ENCODE measurements at regions not wholly inside any gene's neighbourhood (a gene's known extent, or its start where the extent isn't known, plus 50 kb on each side); places are given as distances from the start of the nearest gene placed in this dataset.

- no peak for TF ChIP-seq YY1 (IDR thresholded peaks at IDR 0.05; ENCODE audit: low read depth)
- TF ChIP-seq CEBPB (IDR thresholded peaks at IDR 0.05): no peak
- TF ChIP-seq TEAD4 (IDR thresholded peaks at IDR 0.05): no peak
- no peak for TF ChIP-seq EP300 (IDR thresholded peaks at IDR 0.05; ENCODE audit: borderline replicate concordance)
- TF ChIP-seq ZBTB7A (IDR thresholded peaks at IDR 0.05; ENCODE audit: low read depth): no peak
- TF ChIP-seq TAF1 (IDR thresholded peaks at IDR 0.05; ENCODE audit: low read depth): no peak
- no peak for TF ChIP-seq REST (IDR thresholded peaks at IDR 0.05; ENCODE audit: low read depth)
- no peak for TF ChIP-seq EGR1 (IDR thresholded peaks at IDR 0.05)
Observed at GRCh38 chr2:177044671-177045070, 167.9 kb upstream of the HNRNPA3 start.
